Testis (tissue), 2 donors: ENCODE measurements at regions not wholly inside any gene's neighbourhood (a gene's known extent, or its start where the extent isn't known, plus 50 kb on each side); places are given as distances from the start of the nearest gene placed in this dataset.

ENCODE experiments used
- CTCF ChIP-seq, 3 experiments: fragments of 450-650 bp in 2 of 3; fragments of 200-600 bp in 1 of 3; sonication (generic) in 1 of 3; IDR thresholded peaks; one replicate each; pipeline ENCODE4 v1.5.1; 2016 to 2019; ENCODE audit warnings: antibody characterized with exemption in 3 of 3, mild to moderate bottlenecking in 2 of 3, moderate library complexity in 1 of 3
- POLR2A ChIP-seq: fragments of 450-650 bp; IDR thresholded peaks from one replicate; pipeline ENCODE4 v1.6.1; 2017; ENCODE audit warnings: antibody characterized with exemption, mild to moderate bottlenecking, moderate library complexity

- TF ChIP-seq POLR2A, result no peak
- no peak for TF ChIP-seq CTCF (IDR thresholded peaks at IDR 0.05)
Observed at GRCh38 chr9:36780186-36780585, 207.5 kb downstream of the MELK start.
